NCI-H2171 (cell line): ENCODE measurements at regions not wholly inside any gene's neighbourhood (a gene's known extent, or its start where the extent isn't known, plus 50 kb on each side); places are given as distances from the start of the nearest gene placed in this dataset.
"Not testable (repeated sequence)": the region's sequence is repeated elsewhere in the genome, so short reads cannot be mapped to it uniquely, and the experiment has no call there.

ENCODE experiments used
- DNase-seq: peaks from one replicate; lab custom pipeline; 2025; lab: John Stamatoyannopoulos, UW

GRCh38 chr9:75775966-75776691 lies 114.3 kb upstream of the PCSK5 start:
- no peak for DNase-seq

GRCh38 chr9:75780185-75780584 lies 110.3 kb upstream of the PCSK5 start:
- no peak for DNase-seq

GRCh38 chr9:75788006-75788634 lies 102.4 kb upstream of the PCSK5 start:
- DNase-seq = no peak

GRCh38 chr9:75797085-75797580 lies 93.3 kb upstream of the PCSK5 start:
- DNase-seq = no peak

GRCh38 chr9:75798505-75798904 lies 92.0 kb upstream of the PCSK5 start:
- no peak for DNase-seq

- no peak for DNase-seq
These were observed 87.3 kb upstream of the PCSK5 start for GRCh38 chr9:75803130-75803529.

GRCh38 chr9:75810063-75810462 lies 80.4 kb upstream of the PCSK5 start:
- DNase-seq = no peak

GRCh38 chr9:75811692-75812091 lies 78.8 kb upstream of the PCSK5 start:
- DNase-seq = no peak

- DNase-seq = no peak
These were observed 78.3 kb upstream of the PCSK5 start for GRCh38 chr9:75812141-75812540.

GRCh38 chr9:75814667-75815066 lies 75.8 kb upstream of the PCSK5 start:
- no peak for DNase-seq

GRCh38 chr9:75820471-75821115 lies 69.9 kb upstream of the PCSK5 start:
- not testable (repeated sequence) for DNase-seq

- no peak for DNase-seq
These were observed 67.3 kb upstream of the PCSK5 start for GRCh38 chr9:75823151-75823550.

GRCh38 chr9:75824816-75825568 lies 65.5 kb upstream of the PCSK5 start:
- no peak for DNase-seq

GRCh38 chr9:75826314-75826713 lies 64.2 kb upstream of the PCSK5 start:
- DNase-seq = peak; percentile 25

- no peak for DNase-seq
These were observed 60.2 kb upstream of the PCSK5 start for GRCh38 chr9:75830303-75830702.

GRCh38 chr9:75833778-75834177 lies 56.7 kb upstream of the PCSK5 start:
- no peak for DNase-seq

GRCh38 chr9:75834878-75835277 lies 55.6 kb upstream of the PCSK5 start:
- DNase-seq = no peak
